Naive thymus-derived CD4-positive, alpha-beta T cell (primary cell): ENCODE measurements at regions not wholly inside any gene's neighbourhood (a gene's known extent, or its start where the extent isn't known, plus 50 kb on each side); places are given as distances from the start of the nearest gene placed in this dataset.
A peak's percentile ranks its signal among the peaks of the same experiment; 100 is the strongest.
"Not testable (repeated sequence)": the region's sequence is repeated elsewhere in the genome, so short reads cannot be mapped to it uniquely, and the experiment has no call there.

ENCODE experiments used
- ATAC-seq: fragments of 150-1000 bp; cut with Tn5 transposase; 2 replicates; pipeline ENCODE4 v1.10.0; 2021; ENCODE audit warnings: mild to moderate bottlenecking, moderate library complexity
- CTCF ChIA-PET: fragments of 350-600 bp; sonication (Branson Sonifier 250); formaldehyde crosslinking; loops from one replicate; lab custom pipeline; 2021; ENCODE audit warnings: antibody characterized with exemption; lab: Charles Lee
- POLR2A ChIA-PET: fragments of 350-600 bp; sonication (Branson Sonifier 250); formaldehyde crosslinking; loops from one replicate; lab custom pipeline; 2021; ENCODE audit warnings: antibody characterized with exemption, inconsistent platforms; lab: Charles Lee
- DNase-seq, 9 donors: peaks; one replicate each; pipeline versions ENCODE4 v3.0.0 to v3.0.0-alpha.2; 2020 to 2022; ENCODE audit warnings: mixed read lengths in 1 of 9
- H3K27ac ChIP-seq: one replicate; pipeline ENCODE4 v1.7.0; 2013; ENCODE audit warnings: mild to moderate bottlenecking, low read depth, low read length, moderate library complexity
- H3K27me3 ChIP-seq, 2 donors: one replicate each; pipeline ENCODE4 v1.7.0; 2013; ENCODE audit warnings: low read length in 2 of 2, mild to moderate bottlenecking in 2 of 2, moderate library complexity in 2 of 2; ENCODE audit not compliant: control insufficient read depth in 2 of 2, insufficient read depth in 2 of 2
- H3K36me3 ChIP-seq, 3 experiments: 1 replicate in 2 of 3; 2 replicates in 1 of 3; pipeline ENCODE4 v1.7.0; 2013; ENCODE audit warnings: low read length in 3 of 3, mild to moderate bottlenecking in 3 of 3, moderate library complexity in 1 of 3; ENCODE audit not compliant: insufficient read depth in 3 of 3, control insufficient read depth in 2 of 3
- H3K4me1 ChIP-seq, 2 donors: one replicate each; pipeline ENCODE4 v1.7.0; 2013; ENCODE audit warnings: low read length in 2 of 2, mild to moderate bottlenecking in 2 of 2, moderate library complexity in 1 of 2; ENCODE audit not compliant: control insufficient read depth in 2 of 2, insufficient read depth in 2 of 2
- H3K4me3 ChIP-seq: 2 replicates; pipeline ENCODE4 v1.7.0; 2013; ENCODE audit warnings: mild to moderate bottlenecking, low read length
- H3K9me3 ChIP-seq, 3 experiments: 1 replicate in 2 of 3; 2 replicates in 1 of 3; pipeline ENCODE4 v1.7.0; 2013; ENCODE audit warnings: low read length in 3 of 3; ENCODE audit not compliant: control insufficient read depth in 2 of 3
- H3K27ac Mint-ChIP-seq, 9 donors: one replicate each; pipeline ENCODE4 v1.8.0; 2020 to 2022; ENCODE audit warnings: mixed read lengths in 9 of 9, mild to moderate bottlenecking in 8 of 9, moderate library complexity in 5 of 9, inconsistent platforms in 2 of 9
- H3K27me3 Mint-ChIP-seq, 5 donors: one replicate each; pipeline ENCODE4 v1.8.0; 2021 to 2022; ENCODE audit warnings: mixed read lengths in 5 of 5, mild to moderate bottlenecking in 1 of 5
- H3K36me3 Mint-ChIP-seq, 5 donors: one replicate each; pipeline ENCODE4 v1.8.0; 2020 to 2022; ENCODE audit warnings: mixed read lengths in 5 of 5, mild to moderate bottlenecking in 3 of 5, inconsistent platforms in 1 of 5
- H3K4me1 Mint-ChIP-seq, 7 donors: one replicate each; pipeline ENCODE4 v1.8.0; 2020 to 2022; ENCODE audit warnings: mixed read lengths in 7 of 7, mild to moderate bottlenecking in 3 of 7, inconsistent platforms in 1 of 7
- H3K4me3 Mint-ChIP-seq, 10 donors: one replicate each; pipeline ENCODE4 v1.8.0; 2020 to 2022; ENCODE audit warnings: mild to moderate bottlenecking in 10 of 10, mixed read lengths in 10 of 10, moderate library complexity in 6 of 10, inconsistent platforms in 2 of 10
- H3K9me3 Mint-ChIP-seq, 11 donors: one replicate each; pipeline ENCODE4 v1.8.0; 2020 to 2022; ENCODE audit warnings: mixed read lengths in 11 of 11, mild to moderate bottlenecking in 4 of 11, inconsistent platforms in 1 of 11, moderate library complexity in 1 of 11
- intact Hi-C, 2 donors: fragments of 100-400 bp; cut with micrococcal nuclease; formaldehyde crosslinking; loops; one replicate each; pipeline ENCODE4 v1.15.1; 2023

GRCh38 chr12:116380108-116380507 is 102.6 kb upstream of the MED13L start:
- Histone ChIP-seq H3K4me3 (no peak overlapping the region), H3K4me1 (no peaks in the 10 kb centered on the region), H3K27ac (no peak overlapping the region), H3K9me3 (no peaks in the 10 kb centered on the region), H3K27me3 (no peaks in the 10 kb centered on the region), H3K36me3 (no peaks in the 10 kb centered on the region)
- Mint-ChIP-seq H3K27ac (no peak overlapping the region), H3K9me3 (peaks cover 0 to 9% (median 0%) of the 10 kb centered on the region in 11 donors), H3K4me3 (no peak overlapping the region), H3K27me3 (peaks cover 0 to 5% (median 0%) of the 10 kb centered on the region in 5 donors), H3K36me3 (peaks cover 0 to 3% (median 0%) of the 10 kb centered on the region in 5 donors), H3K4me1 (peaks cover 0 to 17% (median 3%) of the 10 kb centered on the region in 7 donors)
- ChIA-PET POLR2A (no interaction called here), CTCF (no interaction called here)
- no peak for ATAC-seq
- no peak for DNase-seq
- intact Hi-C loops: no loop called here

- H3K27ac Mint-ChIP-seq, intact Hi-C loops, H3K27ac ChIP-seq, H3K9me3 Mint-ChIP-seq, CTCF ChIA-PET, POLR2A ChIA-PET, H3K36me3 Mint-ChIP-seq, H3K4me3 ChIP-seq, H3K9me3 ChIP-seq, H3K27me3 Mint-ChIP-seq, H3K4me1 ChIP-seq, H3K36me3 ChIP-seq, DNase-seq, H3K27me3 ChIP-seq, ATAC-seq, H3K4me3 Mint-ChIP-seq: not testable (repeated sequence)
- H3K4me1 Mint-ChIP-seq: peaks cover 0 to 17% (median 4%) of the 10 kb centered on the region in 7 donors
Measured at GRCh38 chr12:116380740-116381139, 103.2 kb upstream of the MED13L start.

- no peaks in the 10 kb centered on the region for H3K36me3 ChIP-seq
- H3K4me3 ChIP-seq: no peak overlapping the region
- POLR2A ChIA-PET: no interaction called here
- no peaks in the 10 kb centered on the region for H3K9me3 Mint-ChIP-seq
- intact Hi-C loops: no loop called here
- peaks cover 0 to 17% (median 4%) of the 10 kb centered on the region in 7 donors for H3K4me1 Mint-ChIP-seq
- peaks cover 0 to 5% (median 0%) of the 10 kb centered on the region in 5 donors for H3K27me3 Mint-ChIP-seq
- DNase-seq (no peak), ATAC-seq (no peak)
- H3K4me1 ChIP-seq: no peaks in the 10 kb centered on the region
- no peak overlapping the region for H3K4me3 Mint-ChIP-seq
- no peaks in the 10 kb centered on the region for H3K36me3 Mint-ChIP-seq
- no peak overlapping the region for H3K27ac Mint-ChIP-seq
- CTCF ChIA-PET: no interaction called here
- no peak overlapping the region for H3K27ac ChIP-seq
- no peaks in the 10 kb centered on the region for H3K27me3 ChIP-seq
- H3K9me3 ChIP-seq: no peaks in the 10 kb centered on the region
Measured at GRCh38 chr12:116381240-116381743, 103.8 kb upstream of the MED13L start.

GRCh38 chr12:116381744-116382685 is 104.5 kb upstream of the MED13L start:
- H3K9me3 ChIP-seq: no peaks in the 10 kb centered on the region
- H3K27ac ChIP-seq: no peak overlapping the region
- ATAC-seq (no peak), DNase-seq (no peak)
- Mint-ChIP-seq H3K27ac (peak overlapping the region in 2 of 9 donors; percentile 25 to 33), H3K4me3 (no peak overlapping the region), H3K27me3 (peaks cover 0 to 5% (median 0%) of the 10 kb centered on the region in 5 donors), H3K9me3 (no peaks in the 10 kb centered on the region), H3K4me1 (peaks cover 0 to 16% (median 4%) of the 10 kb centered on the region in 7 donors), H3K36me3 (no peaks in the 10 kb centered on the region)
- no peaks in the 10 kb centered on the region for H3K36me3 ChIP-seq
- no peak overlapping the region for H3K4me3 ChIP-seq
- ChIA-PET POLR2A (no interaction called here), CTCF (interaction anchor here (0.5 kb wide), 1 partner anchor 101 kb away, joined by 7 read pairs; no protein-coding TSS in a partner anchor)
- intact Hi-C loops: no loop called here
- H3K27me3 ChIP-seq: no peaks in the 10 kb centered on the region
- no peaks in the 10 kb centered on the region for H3K4me1 ChIP-seq

- peaks cover 0 to 16% (median 4%) of the 10 kb centered on the region in 7 donors for H3K4me1 Mint-ChIP-seq
- H3K4me3 Mint-ChIP-seq: no peak overlapping the region
- CTCF ChIA-PET: no interaction called here
- H3K27me3 Mint-ChIP-seq: peaks cover 0 to 5% (median 0%) of the 10 kb centered on the region in 5 donors
- intact Hi-C loops: no loop called here
- Histone ChIP-seq H3K36me3 (no peaks in the 10 kb centered on the region), H3K27me3 (no peaks in the 10 kb centered on the region), H3K4me3 (no peak overlapping the region), H3K4me1 (no peaks in the 10 kb centered on the region), H3K27ac (no peak overlapping the region), H3K9me3 (no peaks in the 10 kb centered on the region)
- no peak for DNase-seq
- no peaks in the 10 kb centered on the region for H3K9me3 Mint-ChIP-seq
- POLR2A ChIA-PET: no interaction called here
- no peaks in the 10 kb centered on the region for H3K36me3 Mint-ChIP-seq
- no peak for ATAC-seq
- peak overlapping the region in 1 of 9 donors; percentile 33 for H3K27ac Mint-ChIP-seq
Measured at GRCh38 chr12:116382686-116383530, 105.4 kb upstream of the MED13L start.

GRCh38 chr12:116384175-116384574 is 106.7 kb upstream of the MED13L start:
- no peaks in the 10 kb centered on the region for H3K4me1 ChIP-seq
- H3K27me3 Mint-ChIP-seq: peaks cover 0 to 5% (median 0%) of the 10 kb centered on the region in 5 donors
- peak overlapping the region in 1 of 10 donors; percentile 37 for H3K4me3 Mint-ChIP-seq
- peaks cover 0 to 16% (median 4%) of the 10 kb centered on the region in 7 donors for H3K4me1 Mint-ChIP-seq
- no peaks in the 10 kb centered on the region for H3K36me3 Mint-ChIP-seq
- POLR2A ChIA-PET: no interaction called here
- H3K27me3 ChIP-seq: no peaks in the 10 kb centered on the region
- no peak for DNase-seq
- H3K9me3 Mint-ChIP-seq: no peaks in the 10 kb centered on the region
- CTCF ChIA-PET: no interaction called here
- H3K27ac Mint-ChIP-seq: no peak overlapping the region
- H3K4me3 ChIP-seq: no peak overlapping the region
- intact Hi-C loops: no loop called here
- no peaks in the 10 kb centered on the region for H3K36me3 ChIP-seq
- no peak for ATAC-seq
- no peak overlapping the region for H3K27ac ChIP-seq
- no peaks in the 10 kb centered on the region for H3K9me3 ChIP-seq
